Loucy (cell line): ENCODE measurements at regions not wholly inside any gene's neighbourhood (a gene's known extent, or its start where the extent isn't known, plus 50 kb on each side); places are given as distances from the start of the nearest gene placed in this dataset.

ENCODE experiments used
- H2AFZ ChIP-seq: fragments of 200-600 bp; sonication (generic); 2 replicates; pipeline ENCODE4 v1.6.0; 2016; ENCODE audit warnings: antibody characterized with exemption, mild to moderate bottlenecking, low read length, moderate library complexity
- H3F3A ChIP-seq: fragments of 200-600 bp; 2 replicates; pipeline ENCODE4 v1.6.0; 2016; ENCODE audit warnings: antibody characterized with exemption, low read depth, mild to moderate bottlenecking
- H3K27me3 ChIP-seq: fragments of 200-600 bp; sonication (generic); 2 replicates; pipeline ENCODE4 v1.6.1; 2014; ENCODE audit warnings: low read length, mild to moderate bottlenecking; ENCODE audit not compliant: insufficient read depth, poor library complexity, severe bottlenecking
- H3K36me3 ChIP-seq: fragments of 200-600 bp; sonication (generic); 2 replicates; pipeline ENCODE4 v1.6.1; 2016; ENCODE audit warnings: low read length; ENCODE audit not compliant: insufficient read depth
- H3K4me1 ChIP-seq: fragments of 200-600 bp; sonication (generic); 2 replicates; pipeline ENCODE4 v1.5.1; 2014; ENCODE audit warnings: low read length, mild to moderate bottlenecking; ENCODE audit not compliant: insufficient read depth, poor library complexity, severe bottlenecking
- H3K4me2 ChIP-seq: fragments of 200-600 bp; sonication (generic); 2 replicates; pipeline ENCODE4 v1.6.0; 2014; ENCODE audit warnings: antibody characterized with exemption, low read length, low read depth, mild to moderate bottlenecking; ENCODE audit not compliant: poor library complexity, severe bottlenecking
- H3K4me3 ChIP-seq: fragments of 200-600 bp; sonication (generic); 2 replicates; pipeline ENCODE4 v1.5.1; 2014; ENCODE audit warnings: low read length, mild to moderate bottlenecking, mixed read lengths; ENCODE audit not compliant: poor library complexity, severe bottlenecking
- H3K79me2 ChIP-seq: fragments of 200-600 bp; sonication (generic); 2 replicates; pipeline ENCODE4 v1.6.1; 2014; ENCODE audit warnings: low read length; ENCODE audit not compliant: insufficient read depth
- H3K9ac ChIP-seq: fragments of 200-600 bp; sonication (generic); 2 replicates; pipeline ENCODE4 v1.6.0; 2014; ENCODE audit warnings: mild to moderate bottlenecking, low read depth, low read length, moderate library complexity; ENCODE audit not compliant: poor library complexity, severe bottlenecking
- H3K9me2 ChIP-seq: fragments of 200-600 bp; sonication (generic); replicated peaks from 2 replicates; pipeline ENCODE4 v1.6.1; 2016; ENCODE audit warnings: low read depth, low read length, mixed read lengths
- H3K9me3 ChIP-seq: fragments of 200-600 bp; sonication (generic); 2 replicates; pipeline ENCODE4 v1.6.1; 2014; ENCODE audit warnings: mild to moderate bottlenecking, antibody characterized with exemption, low read length, low read depth; ENCODE audit not compliant: insufficient read depth
- H4K20me1 ChIP-seq: fragments of 200-600 bp; sonication (generic); 2 replicates; pipeline ENCODE4 v1.6.0; 2014; ENCODE audit warnings: antibody characterized with exemption, low read length, mild to moderate bottlenecking; ENCODE audit not compliant: insufficient read depth, poor library complexity, severe bottlenecking
- CTCF ChIP-seq: fragments of 200-600 bp; sonication (generic); conservative IDR thresholded peaks from 2 replicates; pipeline ENCODE4 v1.5.1; 2014; ENCODE audit warnings: mild to moderate bottlenecking, antibody characterized with exemption, low read length
- EZH2phosphoT487 ChIP-seq: fragments of 200-600 bp; IDR thresholded peaks from 2 replicates; pipeline ENCODE4 v1.6.1; 2018; ENCODE audit warnings: antibody characterized with exemption, mild to moderate bottlenecking, moderate library complexity, borderline replicate concordance

- TF ChIP-seq CTCF (no peak), EZH2phosphoT487 (no peak)
- H3K4me3 ChIP-seq = no peak overlapping the region
Measured at GRCh38 chr10:8137726-8138125, 83.2 kb downstream of the GATA3 start.

GRCh38 chr10:8138471-8138870 is 84.0 kb downstream of the GATA3 start:
- Histone ChIP-seq H3F3A (no peaks in the 10 kb centered on the region), H3K4me3 (no peak overlapping the region), H3K27me3 (no peaks in the 10 kb centered on the region), H2AFZ (no peak overlapping the region), H3K9me3 (no peaks in the 10 kb centered on the region), H3K4me2 (no peak overlapping the region), H3K9me2 (no peaks in the 10 kb centered on the region), H3K4me1 (peaks cover 18% of the 10 kb centered on the region), H4K20me1 (no peaks in the 10 kb centered on the region), H3K79me2 (no peaks in the 10 kb centered on the region), H3K36me3 (no peaks in the 10 kb centered on the region), H3K9ac (no peak overlapping the region)
- TF ChIP-seq EZH2phosphoT487 (no peak), CTCF (no peak)

More at GRCh38 chr10:8137726-8138125, 83.2 kb downstream of the GATA3 start:
- Histone ChIP-seq H4K20me1 (no peaks in the 10 kb centered on the region), H3K9me3 (no peaks in the 10 kb centered on the region), H3F3A (no peaks in the 10 kb centered on the region), H3K4me2 (no peak overlapping the region), H3K36me3 (no peaks in the 10 kb centered on the region), H3K9me2 (no peaks in the 10 kb centered on the region), H3K4me1 (peaks cover 26% of the 10 kb centered on the region), H3K9ac (no peak overlapping the region), H3K27me3 (no peaks in the 10 kb centered on the region), H2AFZ (peak overlapping the region; percentile 52; the same call in 1 of the 2 replicates), H3K79me2 (no peaks in the 10 kb centered on the region)

- no peaks in the 10 kb centered on the region for H3K27me3 ChIP-seq
- no peak for TF ChIP-seq CTCF
- TF ChIP-seq EZH2phosphoT487 = no peak
- H3K4me3 ChIP-seq = no peak overlapping the region
- H3K36me3 ChIP-seq = no peaks in the 10 kb centered on the region
- no peaks in the 10 kb centered on the region for H3K4me1 ChIP-seq
- H3K9me3 ChIP-seq = no peaks in the 10 kb centered on the region
- no peak overlapping the region for H3K9ac ChIP-seq
- H3K4me2 ChIP-seq = no peak overlapping the region
- no peaks in the 10 kb centered on the region for H3F3A ChIP-seq
- no peak overlapping the region for H2AFZ ChIP-seq
- H3K79me2 ChIP-seq = no peaks in the 10 kb centered on the region
- no peaks in the 10 kb centered on the region for H4K20me1 ChIP-seq
- no peaks in the 10 kb centered on the region for H3K9me2 ChIP-seq
Measured at GRCh38 chr10:8144496-8144895, 90.0 kb downstream of the GATA3 start.
